Breast epithelium (tissue), 3 donors: ENCODE measurements at regions not wholly inside any gene's neighbourhood (a gene's known extent, or its start where the extent isn't known, plus 50 kb on each side); places are given as distances from the start of the nearest gene placed in this dataset.

Experiments used
- POLR2A ChIP-seq: fragments of 450-650 bp; IDR thresholded peaks from one replicate; pipeline ENCODE4 v1.6.1; 2016; ENCODE audit warnings: antibody characterized with exemption, mild to moderate bottlenecking, moderate library complexity
- POLR2AphosphoS5 ChIP-seq, 3 donors: sonication (generic); formaldehyde crosslinking; IDR thresholded peaks; one replicate each; pipeline ENCODE4 v1.6.1; 2017; ENCODE audit warnings: antibody characterized with exemption in 3 of 3
- TF ChIP-seq, protein P1 (sequence below), 3 donors: fragments of 450-650 bp; IDR thresholded peaks; one replicate each; pipeline ENCODE4 v1.5.1; 2016 to 2017; ENCODE audit warnings: antibody characterized with exemption in 3 of 3, mild to moderate bottlenecking in 3 of 3, moderate library complexity in 3 of 3

DNA sequence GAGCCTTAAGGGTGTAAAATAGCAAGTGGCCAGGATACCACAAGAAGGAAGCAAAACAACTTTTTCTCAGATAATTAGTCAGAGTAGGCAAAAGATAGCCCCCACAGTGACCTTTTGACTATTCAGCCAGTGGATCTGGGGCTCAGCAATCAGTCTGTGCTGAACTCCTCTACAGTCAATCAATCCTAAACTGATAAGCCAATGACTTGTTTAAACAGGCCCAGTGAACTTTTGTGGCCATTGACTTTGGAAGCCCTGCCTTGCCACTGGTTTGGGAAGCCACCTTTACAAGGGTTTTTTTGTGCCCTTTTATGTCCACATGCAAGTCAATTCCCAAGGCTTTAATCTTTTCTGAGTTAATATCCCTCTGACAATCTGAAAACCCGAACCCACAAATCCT, 1565.0 kb upstream of the WWC1 start:
- TF ChIP-seq, protein P1, sequence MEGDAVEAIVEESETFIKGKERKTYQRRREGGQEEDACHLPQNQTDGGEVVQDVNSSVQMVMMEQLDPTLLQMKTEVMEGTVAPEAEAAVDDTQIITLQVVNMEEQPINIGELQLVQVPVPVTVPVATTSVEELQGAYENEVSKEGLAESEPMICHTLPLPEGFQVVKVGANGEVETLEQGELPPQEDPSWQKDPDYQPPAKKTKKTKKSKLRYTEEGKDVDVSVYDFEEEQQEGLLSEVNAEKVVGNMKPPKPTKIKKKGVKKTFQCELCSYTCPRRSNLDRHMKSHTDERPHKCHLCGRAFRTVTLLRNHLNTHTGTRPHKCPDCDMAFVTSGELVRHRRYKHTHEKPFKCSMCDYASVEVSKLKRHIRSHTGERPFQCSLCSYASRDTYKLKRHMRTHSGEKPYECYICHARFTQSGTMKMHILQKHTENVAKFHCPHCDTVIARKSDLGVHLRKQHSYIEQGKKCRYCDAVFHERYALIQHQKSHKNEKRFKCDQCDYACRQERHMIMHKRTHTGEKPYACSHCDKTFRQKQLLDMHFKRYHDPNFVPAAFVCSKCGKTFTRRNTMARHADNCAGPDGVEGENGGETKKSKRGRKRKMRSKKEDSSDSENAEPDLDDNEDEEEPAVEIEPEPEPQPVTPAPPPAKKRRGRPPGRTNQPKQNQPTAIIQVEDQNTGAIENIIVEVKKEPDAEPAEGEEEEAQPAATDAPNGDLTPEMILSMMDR (IDR thresholded peaks at IDR 0.05) = no peak
- TF ChIP-seq POLR2A (no peak), POLR2AphosphoS5 (IDR thresholded peaks at IDR 0.05) (no peak)
